ENCODE measurements at regions not wholly inside any gene's neighbourhood (a gene's known extent, or its start where the extent isn't known, plus 50 kb on each side); places are given as distances from the start of the nearest gene placed in this dataset.
A peak's percentile ranks its signal among the peaks of the same experiment; 100 is the strongest.

GRCh38 chr2:206368484-206368883 is 74.8 kb upstream of the ADAM23 start:
- H3K4me1 ChIP-seq, result peaks cover 22% of the 10 kb centered on the region
- peaks cover 8% of the 10 kb centered on the region for H3K9me3 ChIP-seq
- no peaks in the 10 kb centered on the region for H3K27me3 ChIP-seq (ENCODE audit: insufficient read depth in 3 of 3, low read length in 2 of 3)
- DNase-seq, result no peak
- peak overlapping the region; percentile 22 for H3K4me3 ChIP-seq
- TF ChIP-seq CTCF (IDR thresholded peaks at IDR 0.05), result no peak
- H3K27ac ChIP-seq, result peak overlapping the region; percentile 80
- ATAC-seq, result peak; percentile 91 to 99 (median 97)
- no peaks in the 10 kb centered on the region for H3K36me3 ChIP-seq (ENCODE audit: insufficient read depth in 1 of 2, low read depth in 1 of 2)
- intact Hi-C loops (cut with DNase I), result no loop called here

GRCh38 chr2:206368933-206369569 is 74.3 kb upstream of the ADAM23 start:
- ATAC-seq, result peak; percentile 64 to 89 (median 82)
- H3K27ac ChIP-seq, result peak overlapping the region; percentile 80
- H3K4me3 ChIP-seq, result peak overlapping the region; percentile 22
- WGBS, 3 donors, result 56 to 74% (median 62%) methylated on average over 3 of the region's 3 CpGs
- DNase-seq, result no peak
- no peaks in the 10 kb centered on the region for H3K27me3 ChIP-seq (ENCODE audit: insufficient read depth in 3 of 3, low read length in 2 of 3)
- no peaks in the 10 kb centered on the region for H3K36me3 ChIP-seq (ENCODE audit: insufficient read depth in 1 of 2, low read depth in 1 of 2)
- no peak for TF ChIP-seq CTCF (IDR thresholded peaks at IDR 0.05)
- peaks cover 8% of the 10 kb centered on the region for H3K9me3 ChIP-seq
- intact Hi-C loops (cut with DNase I), result no loop called here
- peaks cover 22% of the 10 kb centered on the region for H3K4me1 ChIP-seq

- TF ChIP-seq CTCF (IDR thresholded peaks at IDR 0.05), result no peak
- no peak for DNase-seq
- intact Hi-C loops (cut with DNase I), result loop anchor here (5.0 to 10.0 kb wide), 3 partner anchors 66 to 211 kb away; partner anchors contain the start of genes ADAM23 (in 1 of the 2) and ZDBF2 (in 1 of the 2)
- ATAC-seq, result no peak
- peaks cover 18% of the 10 kb centered on the region for H3K4me1 ChIP-seq
- H3K27me3 ChIP-seq (ENCODE audit: insufficient read depth in 3 of 3, low read length in 2 of 3), result no peaks in the 10 kb centered on the region
- no peak overlapping the region for H3K4me3 ChIP-seq
- no peaks in the 10 kb centered on the region for H3K36me3 ChIP-seq (ENCODE audit: insufficient read depth in 1 of 2, low read depth in 1 of 2)
- H3K9me3 ChIP-seq, result peaks cover 16% of the 10 kb centered on the region
- no peak overlapping the region for H3K27ac ChIP-seq
These were observed 67.4 kb upstream of the ADAM23 start for GRCh38 chr2:206375956-206376355.

- peak; percentile 95 to 98 (median 98) for ATAC-seq
- H3K27ac ChIP-seq, result peak overlapping the region; percentile 88
- intact Hi-C loops (cut with DNase I), result loop anchor here (5.0 to 10.0 kb wide), 3 partner anchors 63 to 214 kb away; partner anchors contain the start of genes ADAM23 (in 1 of the 2) and ZDBF2 (in 1 of the 2)
- H3K27me3 ChIP-seq (ENCODE audit: insufficient read depth in 3 of 3, low read length in 2 of 3), result no peaks in the 10 kb centered on the region
- 24 to 28% (median 24%) methylated on average over 4 of the region's 4 CpGs for WGBS, 3 donors
- TF ChIP-seq CTCF (IDR thresholded peaks at IDR 0.05), result no peak
- H3K4me1 ChIP-seq, result peaks cover 18% of the 10 kb centered on the region
- DNase-seq, result no peak
- no peaks in the 10 kb centered on the region for H3K36me3 ChIP-seq (ENCODE audit: insufficient read depth in 1 of 2, low read depth in 1 of 2)
- H3K4me3 ChIP-seq, result peak overlapping the region; percentile 45
- H3K9me3 ChIP-seq, result peaks cover 13% of the 10 kb centered on the region
These were observed 64.5 kb upstream of the ADAM23 start for GRCh38 chr2:206378835-206379234.

Data from psoas muscle (tissue), 7 donors.